WI38 (cell line): ENCODE measurements at regions not wholly inside any gene's neighbourhood (a gene's known extent, or its start where the extent isn't known, plus 50 kb on each side); places are given as distances from the start of the nearest gene placed in this dataset.

Experiments used
- H3K4me3 ChIP-seq: 2 replicates; pipeline ENCODE4 v1.5.1; 2011; ENCODE audit warnings: low read depth, mild to moderate bottlenecking, control low read depth, low read length
- TF ChIP-seq, protein P1 (sequence below): IDR thresholded peaks from 2 replicates; pipeline ENCODE4 v1.5.1; 2012; ENCODE audit warnings: low read depth, mild to moderate bottlenecking, control low read depth, low read length

GRCh38 chr16:51306886-51307595, 156.0 kb upstream of the SALL1 start:
- TF ChIP-seq, protein P1, sequence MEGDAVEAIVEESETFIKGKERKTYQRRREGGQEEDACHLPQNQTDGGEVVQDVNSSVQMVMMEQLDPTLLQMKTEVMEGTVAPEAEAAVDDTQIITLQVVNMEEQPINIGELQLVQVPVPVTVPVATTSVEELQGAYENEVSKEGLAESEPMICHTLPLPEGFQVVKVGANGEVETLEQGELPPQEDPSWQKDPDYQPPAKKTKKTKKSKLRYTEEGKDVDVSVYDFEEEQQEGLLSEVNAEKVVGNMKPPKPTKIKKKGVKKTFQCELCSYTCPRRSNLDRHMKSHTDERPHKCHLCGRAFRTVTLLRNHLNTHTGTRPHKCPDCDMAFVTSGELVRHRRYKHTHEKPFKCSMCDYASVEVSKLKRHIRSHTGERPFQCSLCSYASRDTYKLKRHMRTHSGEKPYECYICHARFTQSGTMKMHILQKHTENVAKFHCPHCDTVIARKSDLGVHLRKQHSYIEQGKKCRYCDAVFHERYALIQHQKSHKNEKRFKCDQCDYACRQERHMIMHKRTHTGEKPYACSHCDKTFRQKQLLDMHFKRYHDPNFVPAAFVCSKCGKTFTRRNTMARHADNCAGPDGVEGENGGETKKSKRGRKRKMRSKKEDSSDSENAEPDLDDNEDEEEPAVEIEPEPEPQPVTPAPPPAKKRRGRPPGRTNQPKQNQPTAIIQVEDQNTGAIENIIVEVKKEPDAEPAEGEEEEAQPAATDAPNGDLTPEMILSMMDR: no peak
- H3K4me3 ChIP-seq: no peak overlapping the region

- TF ChIP-seq, protein P1: no peak
- no peak overlapping the region for H3K4me3 ChIP-seq
Measured at GRCh38 chr16:51306116-51306515, 155.0 kb upstream of the SALL1 start.

DNA sequence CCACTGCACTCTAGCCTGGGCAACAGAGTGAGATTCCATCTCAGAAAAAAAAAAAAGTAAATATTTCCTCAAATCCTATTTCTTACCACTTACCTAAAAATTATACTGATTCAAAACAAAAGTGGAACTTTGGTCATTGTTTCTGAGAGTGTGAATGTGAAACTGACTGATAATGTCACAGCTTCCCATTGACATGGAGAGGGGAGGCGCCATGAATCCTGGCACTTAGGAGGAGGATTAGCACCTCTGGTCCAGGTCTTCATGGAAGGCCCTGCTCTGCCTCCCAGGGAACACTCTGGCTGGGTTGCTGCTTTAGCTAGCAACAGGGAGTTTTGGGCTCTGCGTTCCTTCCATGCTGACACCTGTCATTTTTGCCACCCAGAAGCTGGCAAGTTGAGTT, 154.3 kb upstream of the SALL1 start:
- H3K4me3 ChIP-seq: no peak overlapping the region
- TF ChIP-seq, protein P1: no peak

DNA sequence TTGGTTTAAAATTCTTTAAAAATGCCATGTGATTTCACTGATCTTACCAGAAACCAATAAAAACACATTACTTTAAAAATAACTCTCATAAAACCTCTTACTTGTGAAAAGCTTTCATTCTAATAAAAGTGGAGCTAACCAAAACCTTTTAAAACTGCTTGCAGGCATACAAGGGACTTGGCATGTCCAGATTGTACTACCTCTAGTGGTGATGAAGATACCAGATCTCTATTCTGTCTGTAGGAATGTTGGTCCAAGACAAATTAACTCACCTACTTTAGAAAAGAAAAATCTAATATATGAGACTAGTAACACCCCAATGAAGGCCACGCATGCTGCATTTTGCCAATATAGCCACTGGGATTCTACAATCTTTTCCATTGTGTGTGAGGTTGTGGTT, 151.0 kb upstream of the SALL1 start:
- no peak overlapping the region for H3K4me3 ChIP-seq
- TF ChIP-seq, protein P1: no peak

- H3K4me3 ChIP-seq: no peak overlapping the region
Measured at GRCh38 chr16:51298800-51299199, 147.7 kb upstream of the SALL1 start.

GRCh38 chr16:51290442-51291285, 139.6 kb upstream of the SALL1 start:
- no peak overlapping the region for H3K4me3 ChIP-seq
- TF ChIP-seq, protein P1: no peak

More at GRCh38 chr16:51298800-51299199, 147.7 kb upstream of the SALL1 start:
- TF ChIP-seq, protein P1: no peak

- TF ChIP-seq, protein P1: no peak
- no peak overlapping the region for H3K4me3 ChIP-seq
Measured at GRCh38 chr16:51289336-51289735, 138.3 kb upstream of the SALL1 start.
